Right forelimb (tissue), 1 donor: ENCODE measurements at regions not wholly inside any gene's neighbourhood (a gene's known extent, or its start where the extent isn't known, plus 50 kb on each side); places are given as distances from the start of the nearest gene placed in this dataset.
"Not testable (repeated sequence)": the region's sequence is repeated elsewhere in the genome, so short reads cannot be mapped to it uniquely, and the experiment has no call there.

ENCODE experiments used
- DNase-seq: peaks from one replicate; pipeline ENCODE4 v3.0.0-alpha.2; 2018

GRCh38 chr20:40860487-40860902 is 168.1 kb upstream of the TOP1 start:
- DNase-seq: no peak

GRCh38 chr20:40861427-40862008 is 167.1 kb upstream of the TOP1 start:
- no peak for DNase-seq

- no peak for DNase-seq
Observed at GRCh38 chr20:40863355-40863919, 165.2 kb upstream of the TOP1 start.

- no peak for DNase-seq
Observed at GRCh38 chr20:40864470-40864869, 164.2 kb upstream of the TOP1 start.

- no peak for DNase-seq
Observed at GRCh38 chr20:40865095-40865494, 163.5 kb upstream of the TOP1 start.

GRCh38 chr20:40866056-40866455 is 162.6 kb upstream of the TOP1 start:
- DNase-seq: no peak

GRCh38 chr20:40868551-40869217 is 159.9 kb upstream of the TOP1 start:
- peak; percentile 66 for DNase-seq

- no peak for DNase-seq
Observed at GRCh38 chr20:40869218-40870147, 159.1 kb upstream of the TOP1 start.

- DNase-seq: no peak
Observed at GRCh38 chr20:40875116-40876085, 153.2 kb upstream of the TOP1 start.

GRCh38 chr20:40878099-40878498 is 150.5 kb upstream of the TOP1 start:
- not testable (repeated sequence) for DNase-seq

GRCh38 chr20:40880063-40880728 is 148.4 kb upstream of the TOP1 start:
- no peak for DNase-seq

- no peak for DNase-seq
Observed at GRCh38 chr20:40880729-40881109, 147.9 kb upstream of the TOP1 start.

- DNase-seq: no peak
Observed at GRCh38 chr20:40882152-40882551, 146.5 kb upstream of the TOP1 start.

GRCh38 chr20:40883097-40883496 is 145.5 kb upstream of the TOP1 start:
- no peak for DNase-seq

- no peak for DNase-seq
Observed at GRCh38 chr20:40887105-40887504, 141.5 kb upstream of the TOP1 start.

GRCh38 chr20:40889266-40889665 is 139.4 kb upstream of the TOP1 start:
- DNase-seq: not testable (repeated sequence)

- DNase-seq: no peak
Observed at GRCh38 chr20:40890181-40890580, 138.4 kb upstream of the TOP1 start.

GRCh38 chr20:40890635-40891034 is 138.0 kb upstream of the TOP1 start:
- DNase-seq: no peak

GRCh38 chr20:40891351-40891750 is 137.3 kb upstream of the TOP1 start:
- DNase-seq: no peak

GRCh38 chr20:40892642-40893041 is 136.0 kb upstream of the TOP1 start:
- DNase-seq: no peak

GRCh38 chr20:40893610-40894236 is 134.9 kb upstream of the TOP1 start:
- DNase-seq: no peak
